ENCODE measurements at regions not wholly inside any gene's neighbourhood (a gene's known extent, or its start where the extent isn't known, plus 50 kb on each side); places are given as distances from the start of the nearest gene placed in this dataset.

- TF ChIP-seq EP300 (IDR thresholded peaks at IDR 0.05; ENCODE audit: low read depth) (no peak), POLR2A (IDR thresholded peaks at IDR 0.05) (no peak)
- TF ChIP-seq, protein P1, sequence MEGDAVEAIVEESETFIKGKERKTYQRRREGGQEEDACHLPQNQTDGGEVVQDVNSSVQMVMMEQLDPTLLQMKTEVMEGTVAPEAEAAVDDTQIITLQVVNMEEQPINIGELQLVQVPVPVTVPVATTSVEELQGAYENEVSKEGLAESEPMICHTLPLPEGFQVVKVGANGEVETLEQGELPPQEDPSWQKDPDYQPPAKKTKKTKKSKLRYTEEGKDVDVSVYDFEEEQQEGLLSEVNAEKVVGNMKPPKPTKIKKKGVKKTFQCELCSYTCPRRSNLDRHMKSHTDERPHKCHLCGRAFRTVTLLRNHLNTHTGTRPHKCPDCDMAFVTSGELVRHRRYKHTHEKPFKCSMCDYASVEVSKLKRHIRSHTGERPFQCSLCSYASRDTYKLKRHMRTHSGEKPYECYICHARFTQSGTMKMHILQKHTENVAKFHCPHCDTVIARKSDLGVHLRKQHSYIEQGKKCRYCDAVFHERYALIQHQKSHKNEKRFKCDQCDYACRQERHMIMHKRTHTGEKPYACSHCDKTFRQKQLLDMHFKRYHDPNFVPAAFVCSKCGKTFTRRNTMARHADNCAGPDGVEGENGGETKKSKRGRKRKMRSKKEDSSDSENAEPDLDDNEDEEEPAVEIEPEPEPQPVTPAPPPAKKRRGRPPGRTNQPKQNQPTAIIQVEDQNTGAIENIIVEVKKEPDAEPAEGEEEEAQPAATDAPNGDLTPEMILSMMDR (IDR thresholded peaks at IDR 0.05): no peak
These were observed 230.1 kb upstream of the SPOPL start for GRCh38 chr2:138271467-138271866.

Measured in transverse colon (tissue), 3 donors.